ENCODE measurements at regions not wholly inside any gene's neighbourhood (a gene's known extent, or its start where the extent isn't known, plus 50 kb on each side); places are given as distances from the start of the nearest gene placed in this dataset.

- H3K27ac ChIP-seq (ENCODE audit: low read length) = no peak overlapping the region
- H3K9ac ChIP-seq (ENCODE audit: low read length) = no peak overlapping the region
- no TSS peak for BruUV-seq (replicated peaks)
- no peaks in the 10 kb centered on the region for H3K36me3 ChIP-seq (ENCODE audit: low read depth, low read length)
- peaks cover 9% of the 10 kb centered on the region; the same call in 1 of the 2 replicates for H3K4me1 ChIP-seq (ENCODE audit: insufficient read depth, low read length)
- ATAC-seq = peak; percentile 94
- peak; percentile 80 for DNase-seq
- no peaks in the 10 kb centered on the region for H3K9me3 ChIP-seq (ENCODE audit: low read length)
- H2AFZ ChIP-seq (ENCODE audit: low read length) = no peak overlapping the region
- H3K9me2 ChIP-seq (replicated peaks; ENCODE audit: low read length) = no peaks in the 10 kb centered on the region
- CTCF ChIA-PET = no interaction called here
- no peaks in the 10 kb centered on the region for H3K79me2 ChIP-seq (ENCODE audit: low read length)
- H3K27me3 ChIP-seq (ENCODE audit: low read length) = no peaks in the 10 kb centered on the region
- POLR2A ChIA-PET (ENCODE audit: unreplicated experiment) = interaction anchor here (0.6 kb wide), 1 partner anchor 997 kb away, joined by 3 read pairs; no protein-coding TSS in a partner anchor
- intact Hi-C loops (cut with micrococcal nuclease) = loop anchor here (2.0 kb wide), 1 partner anchor 133 kb away; no protein-coding TSS in a partner anchor
- H3K4me3 ChIP-seq (ENCODE audit: low read length) = no peak overlapping the region
- TF ChIP-seq EZH2phosphoT487 (IDR thresholded peaks at IDR 0.05; ENCODE audit: borderline replicate concordance, low read length) (no peak), EZH2 (IDR thresholded peaks at IDR 0.05; ENCODE audit: low read length, unreplicated experiment) (no peak)
- TF ChIP-seq, protein P1, sequence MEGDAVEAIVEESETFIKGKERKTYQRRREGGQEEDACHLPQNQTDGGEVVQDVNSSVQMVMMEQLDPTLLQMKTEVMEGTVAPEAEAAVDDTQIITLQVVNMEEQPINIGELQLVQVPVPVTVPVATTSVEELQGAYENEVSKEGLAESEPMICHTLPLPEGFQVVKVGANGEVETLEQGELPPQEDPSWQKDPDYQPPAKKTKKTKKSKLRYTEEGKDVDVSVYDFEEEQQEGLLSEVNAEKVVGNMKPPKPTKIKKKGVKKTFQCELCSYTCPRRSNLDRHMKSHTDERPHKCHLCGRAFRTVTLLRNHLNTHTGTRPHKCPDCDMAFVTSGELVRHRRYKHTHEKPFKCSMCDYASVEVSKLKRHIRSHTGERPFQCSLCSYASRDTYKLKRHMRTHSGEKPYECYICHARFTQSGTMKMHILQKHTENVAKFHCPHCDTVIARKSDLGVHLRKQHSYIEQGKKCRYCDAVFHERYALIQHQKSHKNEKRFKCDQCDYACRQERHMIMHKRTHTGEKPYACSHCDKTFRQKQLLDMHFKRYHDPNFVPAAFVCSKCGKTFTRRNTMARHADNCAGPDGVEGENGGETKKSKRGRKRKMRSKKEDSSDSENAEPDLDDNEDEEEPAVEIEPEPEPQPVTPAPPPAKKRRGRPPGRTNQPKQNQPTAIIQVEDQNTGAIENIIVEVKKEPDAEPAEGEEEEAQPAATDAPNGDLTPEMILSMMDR (conservative IDR thresholded peaks at IDR 0.05; ENCODE audit: low read depth, low read length) = no peak
- no peaks in the 10 kb centered on the region for H3F3A ChIP-seq (ENCODE audit: low read length, unreplicated experiment)
- no peaks in the 10 kb centered on the region for H4K20me1 ChIP-seq (ENCODE audit: low read length)
- H3K4me2 ChIP-seq (ENCODE audit: low read length) = no peak overlapping the region; the same call in 1 of the 2 replicates
These were observed 1066.8 kb upstream of the ADGRL3 start for GRCh38 chr4:60133375-60133774.

- Histone ChIP-seq H3K9me3 (ENCODE audit: low read length) (no peaks in the 10 kb centered on the region), H2AFZ (ENCODE audit: low read length) (no peak overlapping the region), H3K4me1 (ENCODE audit: insufficient read depth, low read length) (peaks cover 9% of the 10 kb centered on the region; the same call in 1 of the 2 replicates), H3K4me2 (ENCODE audit: low read length) (peak overlapping the region; percentile 11), H4K20me1 (ENCODE audit: low read length) (no peaks in the 10 kb centered on the region), H3K79me2 (ENCODE audit: low read length) (no peaks in the 10 kb centered on the region), H3K27me3 (ENCODE audit: low read length) (no peaks in the 10 kb centered on the region), H3K27ac (ENCODE audit: low read length) (no peak overlapping the region), H3F3A (ENCODE audit: low read length, unreplicated experiment) (no peaks in the 10 kb centered on the region), H3K4me3 (ENCODE audit: low read length) (no peak overlapping the region), H3K9ac (ENCODE audit: low read length) (no peak overlapping the region), H3K36me3 (ENCODE audit: low read depth, low read length) (no peaks in the 10 kb centered on the region), H3K9me2 (replicated peaks; ENCODE audit: low read length) (no peaks in the 10 kb centered on the region)
- BruUV-seq (replicated peaks) = no TSS peak
- peak; percentile 14 for DNase-seq
- POLR2A ChIA-PET (ENCODE audit: unreplicated experiment) = no interaction called here
- intact Hi-C loops (cut with micrococcal nuclease) = no loop called here
- CTCF ChIA-PET = no interaction called here
- TF ChIP-seq EZH2 (IDR thresholded peaks at IDR 0.05; ENCODE audit: low read length, unreplicated experiment) (no peak), EZH2phosphoT487 (IDR thresholded peaks at IDR 0.05; ENCODE audit: borderline replicate concordance, low read length) (no peak)
- TF ChIP-seq, protein P1 (conservative IDR thresholded peaks at IDR 0.05; ENCODE audit: low read depth, low read length) = no peak
- ATAC-seq = no peak
These were observed 1066.0 kb upstream of the ADGRL3 start for GRCh38 chr4:60134099-60134498.

GRCh38 chr4:60155088-60155487, 1045.0 kb upstream of the ADGRL3 start:
- Histone ChIP-seq H3K9me2 (replicated peaks; ENCODE audit: low read length) (no peaks in the 10 kb centered on the region), H3K4me1 (ENCODE audit: insufficient read depth, low read length) (no peaks in the 10 kb centered on the region), H3F3A (ENCODE audit: low read length, unreplicated experiment) (no peaks in the 10 kb centered on the region), H3K27ac (ENCODE audit: low read length) (no peak overlapping the region), H3K36me3 (ENCODE audit: low read depth, low read length) (no peaks in the 10 kb centered on the region), H3K4me2 (ENCODE audit: low read length) (no peak overlapping the region), H3K4me3 (ENCODE audit: low read length) (no peak overlapping the region), H3K9ac (ENCODE audit: low read length) (no peak overlapping the region), H4K20me1 (ENCODE audit: low read length) (no peaks in the 10 kb centered on the region), H3K9me3 (ENCODE audit: low read length) (no peaks in the 10 kb centered on the region), H2AFZ (ENCODE audit: low read length) (no peak overlapping the region), H3K27me3 (ENCODE audit: low read length) (no peaks in the 10 kb centered on the region), H3K79me2 (ENCODE audit: low read length) (no peaks in the 10 kb centered on the region)
- intact Hi-C loops (cut with micrococcal nuclease) = no loop called here
- TF ChIP-seq EZH2phosphoT487 (IDR thresholded peaks at IDR 0.05; ENCODE audit: borderline replicate concordance, low read length) = no peak
- TF ChIP-seq, protein P1 (conservative IDR thresholded peaks at IDR 0.05; ENCODE audit: low read depth, low read length) = no peak
- no peak for TF ChIP-seq EZH2 (IDR thresholded peaks at IDR 0.05; ENCODE audit: low read length, unreplicated experiment)
- BruUV-seq (replicated peaks) = no TSS peak
- DNase-seq (no peak), ATAC-seq (no peak)
- POLR2A ChIA-PET (ENCODE audit: unreplicated experiment) = no interaction called here
- CTCF ChIA-PET = no interaction called here

Data from PC-3 (cell line).